Aorta (tissue), 5 donors: ENCODE measurements at regions not wholly inside any gene's neighbourhood (a gene's known extent, or its start where the extent isn't known, plus 50 kb on each side); places are given as distances from the start of the nearest gene placed in this dataset.

Experiments
- ATAC-seq: fragments of 200-7000 bp; cut with Tn5 transposase; one replicate; pipeline ENCODE4 v1.9.1; 2022; ENCODE audit warnings: moderate library complexity; ENCODE audit not compliant: low FRiP score
- DNase-seq, 2 donors: peaks; one replicate each; pipeline ENCODE4 v3.0.0-alpha.2; 2020
- H3K27ac ChIP-seq, 2 donors: one replicate each; pipeline ENCODE4 v1.5.1; 2013; ENCODE audit warnings: low read length in 2 of 2, mild to moderate bottlenecking in 2 of 2, moderate library complexity in 2 of 2, control low read depth in 1 of 2, inconsistent platforms in 1 of 2, low read depth in 1 of 2
- H3K27me3 ChIP-seq, 2 donors: one replicate each; pipeline ENCODE4 v1.6.1; 2013; ENCODE audit warnings: control low read depth in 1 of 2, low read length in 1 of 2, mild to moderate bottlenecking in 1 of 2, moderate library complexity in 1 of 2; ENCODE audit not compliant: insufficient read depth in 2 of 2, control insufficient read depth in 1 of 2
- H3K36me3 ChIP-seq, 2 donors: one replicate each; pipeline ENCODE4 v1.6.1; 2013; ENCODE audit warnings: control low read depth in 1 of 2, low read length in 1 of 2, mild to moderate bottlenecking in 1 of 2; ENCODE audit not compliant: insufficient read depth in 2 of 2, control insufficient read depth in 1 of 2
- H3K4me1 ChIP-seq, 2 donors: one replicate each; pipeline ENCODE4 v1.6.1; 2013; ENCODE audit warnings: low read length in 2 of 2, control low read depth in 1 of 2, mild to moderate bottlenecking in 1 of 2, moderate library complexity in 1 of 2; ENCODE audit not compliant: insufficient read depth in 2 of 2, control insufficient read depth in 1 of 2
- H3K4me3 ChIP-seq, 2 donors: one replicate each; pipeline ENCODE4 v1.5.1; 2013; ENCODE audit warnings: low read length in 2 of 2, control low read depth in 1 of 2, mild to moderate bottlenecking in 1 of 2
- H3K9me3 ChIP-seq: one replicate; pipeline ENCODE4 v1.6.1; 2013; ENCODE audit warnings: mild to moderate bottlenecking, low read length; ENCODE audit not compliant: control insufficient read depth
- WGBS, 2 donors: extraction: QIAGEN DNeasy Blood & Tissue Kit; methylation state at CpG; one replicate each; pipeline ENCODE4 v1.1.7; 2013; 5-methylcytosine and 5-hydroxymethylcytosine counted together
- intact Hi-C, 2 donors: fragments of 100-400 bp; cut with DNase I; formaldehyde crosslinking; loops; one replicate each; pipeline versions ENCODE4 v1.14.2 to v1.15.0; 2022
- donor health status: healthy with polysubstance abuse.
- donor health status: Bipolar disorder and iron deficiency.
- donor health status: DM: no; HTN: no; CAD: no.
- donor health status: DM: no; HTN: no; CAD: no.
- donor health status: DM: yes; HTN: yes; CAD: no.

DNA sequence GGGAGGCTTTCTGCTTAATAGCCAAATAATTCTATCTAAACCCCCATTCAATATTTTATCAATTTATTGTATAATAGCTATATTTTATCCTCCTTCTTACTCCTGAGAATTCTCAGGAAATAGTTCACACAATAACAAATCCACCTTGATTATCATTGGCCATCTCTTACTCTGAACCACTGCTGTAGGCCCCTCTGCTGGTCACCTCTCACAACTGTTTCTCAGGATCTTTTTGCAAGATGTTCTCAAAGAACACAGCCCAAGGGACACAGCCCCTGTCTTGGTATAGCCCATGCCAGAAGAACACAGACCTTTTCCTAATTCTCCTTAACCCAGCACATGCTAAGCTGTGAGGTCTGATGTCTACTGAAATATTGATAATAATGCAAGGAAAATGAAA lies 74.9 kb upstream of the HTR4 start:
- no peak for ATAC-seq
- Histone ChIP-seq H3K4me1 (no peaks in the 10 kb centered on the region), H3K27me3 (no peaks in the 10 kb centered on the region), H3K36me3 (no peaks in the 10 kb centered on the region), H3K27ac (no peak overlapping the region), H3K4me3 (no peak overlapping the region), H3K9me3 (no peaks in the 10 kb centered on the region)
- DNase-seq = no peak
- intact Hi-C loops = loop anchor here in 1 of 2 donors (10.0 kb wide), 1 partner anchor 544 kb away; no protein-coding TSS in a partner anchor

- Histone ChIP-seq H3K36me3 (no peaks in the 10 kb centered on the region), H3K4me3 (peak overlapping the region in 1 of 2 donors; percentile 32), H3K27ac (no peak overlapping the region), H3K27me3 (no peaks in the 10 kb centered on the region), H3K9me3 (no peaks in the 10 kb centered on the region), H3K4me1 (no peaks in the 10 kb centered on the region)
- 27 to 33% methylated on average over 2 of the region's 2 CpGs for WGBS, 2 donors
- ATAC-seq (no peak), DNase-seq (no peak)
- intact Hi-C loops = loop anchor here (2.0 to 10.0 kb wide), 5 partner anchors 248 to 553 kb away; no protein-coding TSS in a partner anchor
Measured at GRCh38 chr5:148730270-148730669, 75.9 kb upstream of the HTR4 start.

GRCh38 chr5:148730942-148731898 lies 76.9 kb upstream of the HTR4 start:
- peak overlapping the region in 1 of 2 donors; percentile 32 for H3K4me3 ChIP-seq
- 23 to 26% methylated on average over 12 of the region's 12 CpGs for WGBS, 2 donors
- H3K4me1 ChIP-seq = peaks cover 0 to 3% of the 10 kb centered on the region in 2 donors
- DNase-seq = peak; percentile 76 to 79
- H3K36me3 ChIP-seq = no peaks in the 10 kb centered on the region
- intact Hi-C loops = loop anchor here (2.0 to 10.0 kb wide), 5 partner anchors 249 to 554 kb away; no protein-coding TSS in a partner anchor
- H3K27me3 ChIP-seq = no peaks in the 10 kb centered on the region
- no peaks in the 10 kb centered on the region for H3K9me3 ChIP-seq
- ATAC-seq = peak; percentile 92
- no peak overlapping the region for H3K27ac ChIP-seq

- Histone ChIP-seq H3K9me3 (no peaks in the 10 kb centered on the region), H3K4me1 (peaks cover 2 to 8% of the 10 kb centered on the region in 2 donors), H3K4me3 (no peak overlapping the region), H3K27ac (no peak overlapping the region), H3K27me3 (no peaks in the 10 kb centered on the region), H3K36me3 (no peaks in the 10 kb centered on the region)
- WGBS, 2 donors = 80% methylated on average over 3 of the region's 3 CpGs
- intact Hi-C loops = loop anchor here (2.0 to 10.0 kb wide), 5 partner anchors 250 to 555 kb away; no protein-coding TSS in a partner anchor
- no peak for DNase-seq
- no peak for ATAC-seq
Measured at GRCh38 chr5:148732692-148733091, 78.4 kb upstream of the HTR4 start.

DNA sequence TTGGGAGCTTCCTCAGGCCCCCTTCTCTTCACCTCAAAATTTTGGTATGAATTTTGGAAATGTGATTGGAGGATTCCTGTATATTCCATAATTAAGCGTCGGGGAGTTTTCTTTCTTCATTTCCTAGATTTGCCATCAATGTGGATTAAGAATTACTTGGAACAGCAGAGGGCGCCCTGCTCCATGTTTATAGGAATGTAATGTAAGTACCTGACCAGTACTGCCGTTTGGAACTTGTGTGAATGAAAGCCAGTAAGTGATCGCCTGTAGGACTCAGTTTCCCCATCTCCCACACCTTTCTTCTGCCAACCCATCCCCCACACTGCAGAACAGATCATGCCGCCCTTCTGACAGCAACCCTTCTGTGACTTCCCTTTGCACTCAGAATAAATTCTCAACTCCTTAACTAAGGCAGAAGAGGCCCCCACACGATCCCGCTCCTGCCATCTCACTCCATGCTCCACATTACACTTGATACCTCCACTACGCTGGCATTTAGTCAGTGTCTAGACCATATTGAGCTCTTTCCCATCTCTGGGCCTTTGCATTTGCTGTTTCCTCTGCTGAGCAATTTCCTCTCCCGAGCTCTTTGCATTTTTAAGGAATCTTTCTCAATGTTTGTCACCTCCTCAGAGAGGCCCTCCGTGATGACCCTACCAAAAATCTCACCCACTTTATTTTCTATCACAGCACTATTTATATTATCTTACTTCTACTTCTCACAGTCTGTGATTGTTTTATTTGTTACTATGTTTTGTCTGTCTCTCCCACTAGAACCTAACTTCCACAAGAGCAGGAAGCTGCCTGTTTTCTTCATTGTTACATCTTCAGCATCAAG lies 79.5 kb upstream of the HTR4 start:
- H3K27me3 ChIP-seq = no peaks in the 10 kb centered on the region
- H3K27ac ChIP-seq = no peak overlapping the region
- H3K9me3 ChIP-seq = no peaks in the 10 kb centered on the region
- 30 to 31% methylated on average over 11 of the region's 11 CpGs for WGBS, 2 donors
- ATAC-seq = no peak
- peaks cover 2 to 8% of the 10 kb centered on the region in 2 donors for H3K4me1 ChIP-seq
- H3K36me3 ChIP-seq = no peaks in the 10 kb centered on the region
- peak; percentile 81 to 83 for DNase-seq
- intact Hi-C loops = loop anchor here (2.0 to 10.0 kb wide), 5 partner anchors 252 to 557 kb away; no protein-coding TSS in a partner anchor
- H3K4me3 ChIP-seq = no peak overlapping the region

DNA sequence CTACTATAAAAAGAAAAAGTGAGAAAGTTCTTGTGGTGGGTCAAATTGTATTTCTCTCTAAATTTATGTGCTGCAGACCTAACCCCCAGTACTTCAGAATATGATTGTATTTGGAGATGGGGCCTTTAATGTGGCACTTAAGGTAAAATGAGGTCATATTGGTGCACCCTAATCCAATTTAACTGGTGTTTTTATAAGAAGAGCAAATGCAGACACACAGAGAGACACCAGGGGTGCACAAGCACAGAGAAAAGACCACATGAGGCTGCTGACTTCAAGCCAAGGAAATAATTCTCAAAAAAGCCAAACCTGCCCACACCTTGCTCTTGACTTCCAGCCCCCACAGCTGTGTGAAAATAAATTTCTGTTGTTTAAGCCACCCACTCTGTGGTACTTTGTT lies 80.2 kb upstream of the HTR4 start:
- DNase-seq (no peak), ATAC-seq (no peak)
- H3K9me3 ChIP-seq = no peaks in the 10 kb centered on the region
- intact Hi-C loops = loop anchor here (2.0 to 10.0 kb wide), 5 partner anchors 252 to 557 kb away; no protein-coding TSS in a partner anchor
- no peak overlapping the region for H3K27ac ChIP-seq
- no peaks in the 10 kb centered on the region for H3K36me3 ChIP-seq
- H3K27me3 ChIP-seq = no peaks in the 10 kb centered on the region
- H3K4me1 ChIP-seq = peaks cover 2 to 8% of the 10 kb centered on the region in 2 donors
- no peak overlapping the region for H3K4me3 ChIP-seq

DNA sequence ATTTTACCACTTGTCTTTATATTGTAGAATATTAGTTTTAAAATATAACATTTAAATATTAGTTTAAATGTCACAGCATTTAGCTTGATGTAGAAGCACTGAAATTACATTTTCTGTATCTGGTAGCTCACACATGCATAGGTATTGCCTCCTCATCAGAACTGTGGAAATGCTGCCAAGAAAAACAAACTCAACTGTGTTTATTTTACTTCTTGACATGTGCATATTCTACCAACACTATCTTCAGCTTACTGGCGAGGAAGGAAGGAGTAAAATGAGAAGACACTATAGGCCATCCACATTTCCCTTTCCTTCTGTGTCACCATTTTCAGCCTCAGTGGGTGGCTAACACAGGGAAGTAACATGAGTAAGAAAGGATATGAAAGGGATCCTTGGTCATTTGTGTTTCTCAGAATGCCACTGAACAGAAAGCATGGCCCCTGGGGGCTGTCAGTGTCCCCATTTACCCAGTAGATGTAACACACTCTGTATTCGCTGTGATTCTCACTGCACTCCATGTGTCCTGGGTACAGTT lies 81.0 kb upstream of the HTR4 start:
- WGBS, 2 donors = 94 to 98% methylated on average over 2 of the region's 2 CpGs
- ATAC-seq (no peak), DNase-seq (no peak)
- intact Hi-C loops = loop anchor here in 1 of 2 donors (2.0 to 10.0 kb wide), 2 partner anchors 299 to 379 kb away; no protein-coding TSS in a partner anchor
- Histone ChIP-seq H3K36me3 (no peaks in the 10 kb centered on the region), H3K4me3 (no peak overlapping the region), H3K27me3 (no peaks in the 10 kb centered on the region), H3K9me3 (no peaks in the 10 kb centered on the region), H3K27ac (no peak overlapping the region), H3K4me1 (peaks cover 3 to 8% of the 10 kb centered on the region in 2 donors)

DNA sequence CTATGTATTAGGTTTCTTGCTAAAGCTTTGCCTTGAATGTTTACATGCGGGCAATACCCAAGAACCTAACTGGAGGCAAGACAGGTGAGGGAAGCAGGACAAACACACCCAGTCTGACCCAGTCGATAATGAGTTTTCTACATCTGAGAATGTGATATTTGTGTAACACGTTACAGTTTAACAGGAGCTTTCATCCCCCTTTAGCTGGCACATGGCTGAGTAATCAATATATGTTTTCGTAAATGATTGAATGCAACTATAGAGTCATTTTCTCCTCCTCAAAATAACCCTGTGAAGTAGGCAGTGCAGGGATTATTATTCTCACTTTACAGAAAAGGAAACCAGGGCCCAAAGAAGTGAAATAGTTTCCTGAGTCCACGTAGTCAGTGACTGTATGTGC lies 84.7 kb upstream of the HTR4 start:
- Histone ChIP-seq H3K4me3 (no peak overlapping the region), H3K4me1 (peaks cover 3 to 8% of the 10 kb centered on the region in 2 donors), H3K27me3 (no peaks in the 10 kb centered on the region), H3K27ac (no peak overlapping the region), H3K9me3 (no peaks in the 10 kb centered on the region), H3K36me3 (no peaks in the 10 kb centered on the region)
- DNase-seq (no peak), ATAC-seq (no peak)
- intact Hi-C loops = loop anchor here (2.0 to 10.0 kb wide), 2 partner anchors 264 to 376 kb away; no protein-coding TSS in a partner anchor
- 89 to 91% methylated on average over 5 of the region's 5 CpGs for WGBS, 2 donors
